A673 (cell line): ENCODE measurements at regions not wholly inside any gene's neighbourhood (a gene's known extent, or its start where the extent isn't known, plus 50 kb on each side); places are given as distances from the start of the nearest gene placed in this dataset.
"Not testable (repeated sequence)": the region's sequence is repeated elsewhere in the genome, so short reads cannot be mapped to it uniquely, and the experiment has no call there.

Experiments used
- BruUV-seq: library from RNA; stranded (reverse); fragments of 400-500 nt; replicated peaks from 2 replicates; lab custom pipeline; 2021; lab: Mats Ljungman, UMichigan
- CTCF ChIA-PET: fragments of 300-600 bp; sonication (Branson Sonifier 250); formaldehyde crosslinking; loops from one replicate; lab custom pipeline; 2022; ENCODE audit warnings: antibody characterized with exemption; lab: Charles Lee
- POLR2A ChIA-PET: fragments of 300-600 bp; sonication (Branson Sonifier 250); formaldehyde crosslinking; loops from one replicate; lab custom pipeline; 2022; ENCODE audit warnings: antibody characterized with exemption; ENCODE audit not compliant: low non-redundant PET; lab: Charles Lee
- DNase-seq: peaks from one replicate; pipeline ENCODE4 v3.0.0-alpha.2; 2015; ENCODE audit warnings: low spot score
- H3K27ac ChIP-seq: fragments of 200-600 bp; sonication (generic); 2 replicates; pipeline ENCODE4 v1.5.1; 2016; ENCODE audit warnings: mixed run types, low read depth, mild to moderate bottlenecking, mixed read lengths, antibody characterized with exemption, low read length; ENCODE audit not compliant: poor library complexity, severe bottlenecking
- H3K27me3 ChIP-seq: fragments of 200-600 bp; sonication (generic); replicated peaks from 2 replicates; pipeline ENCODE4 v1.6.1; 2017; ENCODE audit warnings: mixed run types, low read depth, mild to moderate bottlenecking, mixed read lengths, antibody characterized with exemption, low read length; ENCODE audit not compliant: insufficient read depth, poor library complexity
- H3K36me3 ChIP-seq: fragments of 200-600 bp; sonication (generic); 2 replicates; pipeline ENCODE4 v1.6.1; 2016; ENCODE audit warnings: mixed run types, mild to moderate bottlenecking, mixed read lengths, antibody characterized with exemption, low read length; ENCODE audit not compliant: insufficient read depth, poor library complexity, severe bottlenecking
- H3K4me1 ChIP-seq: fragments of 200-600 bp; sonication (generic); 2 replicates; pipeline ENCODE4 v1.6.1; 2017; ENCODE audit warnings: mixed run types, mild to moderate bottlenecking, mixed read lengths, antibody characterized with exemption, low read length; ENCODE audit not compliant: insufficient read depth, poor library complexity, severe bottlenecking
- H3K4me3 ChIP-seq: fragments of 200-600 bp; sonication (generic); 2 replicates; pipeline ENCODE4 v1.5.1; 2016; ENCODE audit warnings: low read depth, mixed run types, mild to moderate bottlenecking, mixed read lengths, low read length; ENCODE audit not compliant: poor library complexity, severe bottlenecking
- H3K9me3 ChIP-seq: fragments of 200-600 bp; sonication (generic); 2 replicates; pipeline ENCODE4 v1.6.1; 2016; ENCODE audit warnings: mixed run types, low read depth, mild to moderate bottlenecking, mixed read lengths, antibody characterized with exemption, low read length; ENCODE audit not compliant: poor library complexity, severe bottlenecking
- CTCF ChIP-seq: fragments of 300-800, 200-600 bp; sonication (generic); conservative IDR thresholded peaks from 2 replicates; pipeline ENCODE4 v1.5.1; 2017; ENCODE audit warnings: low read depth, mild to moderate bottlenecking, antibody characterized with exemption, low read length, moderate library complexity, mixed read lengths
- EZH2 ChIP-seq: fragments of 200-600 bp; sonication (generic); IDR thresholded peaks from 2 replicates; pipeline ENCODE4 v1.6.1; 2017; ENCODE audit warnings: borderline replicate concordance, low read depth, mild to moderate bottlenecking, mixed read lengths, antibody characterized with exemption, low read length; ENCODE audit not compliant: poor library complexity, severe bottlenecking
- intact Hi-C: fragments of 100-400 bp; cut with micrococcal nuclease; formaldehyde crosslinking; loops from one replicate; pipeline ENCODE4 v1.10.0; 2022; ENCODE audit not compliant: unreplicated experiment
- microRNA-seq: library from miRNA; unstranded; fragments of <30 nt; microRNA quantifications from one replicate; pipeline ENCODE4 v1.2.0, GENCODE V29; 2021

DNA sequence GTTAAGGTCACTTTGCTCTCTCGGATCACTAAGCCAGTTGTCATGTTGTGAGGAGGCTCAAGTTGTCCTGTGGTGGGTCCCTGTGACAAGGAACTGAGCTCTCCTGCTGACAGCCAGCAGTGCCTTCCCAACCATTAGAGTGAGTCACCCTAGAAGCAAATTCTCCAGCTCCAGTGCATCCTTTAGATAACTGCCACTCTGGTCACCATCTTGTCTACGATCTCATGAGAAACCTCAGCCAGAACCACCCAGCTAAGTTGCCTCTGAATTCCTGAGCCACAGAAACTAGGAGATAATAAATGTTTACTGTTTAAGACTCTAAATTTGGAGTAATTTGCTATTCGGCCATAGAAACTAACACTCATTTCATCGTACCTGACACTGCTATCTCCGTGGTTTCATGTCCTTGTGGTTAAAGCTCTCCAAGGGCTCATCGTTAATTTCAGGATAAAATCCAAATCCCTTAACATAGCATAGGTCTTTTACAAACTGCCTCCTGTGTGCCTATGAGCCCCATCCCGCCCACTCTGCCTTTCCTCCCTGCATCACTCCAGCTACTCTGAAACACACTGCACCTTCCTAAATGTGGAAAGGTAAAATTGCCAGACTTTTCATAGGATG lies 56.5 kb upstream of the WIPF3 start:
- no peak for DNase-seq
- POLR2A ChIA-PET, result no interaction called here
- BruUV-seq, result no TSS peak

GRCh38 chr7:29750373-29750940 lies 55.9 kb upstream of the WIPF3 start:
- intact Hi-C loops, H3K9me3 ChIP-seq, H3K4me1 ChIP-seq, BruUV-seq, POLR2A ChIA-PET, H3K27ac ChIP-seq, H3K36me3 ChIP-seq, DNase-seq, H3K27me3 ChIP-seq, CTCF ChIA-PET, H3K4me3 ChIP-seq: not testable (repeated sequence)

More for the DNA sequence above, 56.5 kb upstream of the WIPF3 start:
- H3K27ac ChIP-seq, result no peak overlapping the region
- no peaks in the 10 kb centered on the region for H3K9me3 ChIP-seq
- CTCF ChIA-PET, result no interaction called here
- intact Hi-C loops, result loop anchor here (5.0 kb wide), 2 partner anchors 312 to 662 kb away; no protein-coding TSS in a partner anchor
- H3K4me3 ChIP-seq, result no peak overlapping the region
- TF ChIP-seq EZH2 (no peak), CTCF (no peak)
- H3K27me3 ChIP-seq, result no peaks in the 10 kb centered on the region
- no peaks in the 10 kb centered on the region for H3K4me1 ChIP-seq
- H3K36me3 ChIP-seq, result no peaks in the 10 kb centered on the region

DNA sequence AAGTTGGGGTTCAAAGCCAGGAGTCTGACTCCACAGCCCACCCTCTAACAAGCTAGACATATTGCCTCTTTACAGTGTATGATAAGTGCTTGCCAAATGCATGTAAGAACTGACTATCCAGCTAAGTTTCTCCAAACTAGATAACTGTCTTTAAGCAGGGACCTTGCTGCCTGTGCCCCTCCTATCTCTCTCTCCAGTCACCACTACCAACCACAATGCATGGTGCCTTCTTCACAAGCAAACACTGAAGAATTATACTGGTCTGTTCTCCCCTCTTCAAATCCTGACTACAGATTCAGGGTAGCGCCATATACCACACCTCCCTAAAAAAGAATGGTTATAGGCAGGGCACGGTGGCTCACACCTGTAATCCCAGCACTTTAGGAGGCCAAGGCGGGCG lies 55.3 kb upstream of the WIPF3 start:
- intact Hi-C loops, H3K9me3 ChIP-seq, H3K27me3 ChIP-seq, H3K4me1 ChIP-seq, H3K4me3 ChIP-seq, DNase-seq, CTCF ChIA-PET, BruUV-seq, H3K27ac ChIP-seq, POLR2A ChIA-PET, H3K36me3 ChIP-seq: not testable (repeated sequence)

- DNase-seq, result no peak
- no peak overlapping the region for H3K27ac ChIP-seq
- H3K36me3 ChIP-seq, result no peaks in the 10 kb centered on the region
- no peak overlapping the region for H3K4me3 ChIP-seq
- no TSS peak for BruUV-seq
- TF ChIP-seq EZH2, result no peak
- TF ChIP-seq CTCF, result no peak
- ChIA-PET CTCF (no interaction called here), POLR2A (no interaction called here)
- intact Hi-C loops, result no loop called here
- no peaks in the 10 kb centered on the region for H3K4me1 ChIP-seq
- no peaks in the 10 kb centered on the region for H3K9me3 ChIP-seq
- H3K27me3 ChIP-seq, result peaks cover 8% of the 10 kb centered on the region
These were observed 51.3 kb upstream of the WIPF3 start for GRCh38 chr7:29754874-29755490.

Small RNA genes in the stretch of these regions (microRNA-seq; reads per million reads assigned to microRNA genes)
- 9.4 reads per million, percentile 29 among the genes with 10 or more reads in this experiment for gene MIR550A3
